Liver (tissue), 8 donors: ENCODE measurements at regions not wholly inside any gene's neighbourhood (a gene's known extent, or its start where the extent isn't known, plus 50 kb on each side); places are given as distances from the start of the nearest gene placed in this dataset.

Experiments used
- DNase-seq: peaks from one replicate; pipeline ENCODE4 v3.0.0-alpha.2; 2017; ENCODE audit warnings: low spot score
- H3K27ac ChIP-seq, 2 donors: one replicate each; pipeline ENCODE4 v1.7.0; 2013; ENCODE audit warnings: inconsistent platforms in 2 of 2, low read length in 2 of 2, control low read depth in 1 of 2, low read depth in 1 of 2, mild to moderate bottlenecking in 1 of 2
- H3K27me3 ChIP-seq, 4 donors: one replicate each; pipeline versions ENCODE4 v1.6.1 to v1.7.0; 2013; ENCODE audit warnings: low read length in 3 of 4, inconsistent platforms in 1 of 4, mild to moderate bottlenecking in 1 of 4, moderate library complexity in 1 of 4; ENCODE audit not compliant: control insufficient read depth in 4 of 4, insufficient read depth in 4 of 4
- H3K36me3 ChIP-seq, 4 donors: one replicate each; pipeline versions ENCODE4 v1.6.1 to v1.7.0; 2013; ENCODE audit warnings: low read length in 3 of 4, mild to moderate bottlenecking in 3 of 4, low read depth in 1 of 4, moderate library complexity in 1 of 4; ENCODE audit not compliant: control insufficient read depth in 4 of 4, insufficient read depth in 3 of 4
- H3K4me1 ChIP-seq, 4 donors: one replicate each; pipeline versions ENCODE4 v1.6.1 to v1.7.0; 2013; ENCODE audit warnings: low read length in 3 of 4, mild to moderate bottlenecking in 3 of 4, moderate library complexity in 1 of 4; ENCODE audit not compliant: control insufficient read depth in 4 of 4, insufficient read depth in 4 of 4
- H3K4me3 ChIP-seq, 3 donors: one replicate each; pipeline versions ENCODE4 v1.6.1 to v1.7.0; 2013; ENCODE audit warnings: low read length in 3 of 3, control low read depth in 1 of 3, low read depth in 1 of 3, mild to moderate bottlenecking in 1 of 3
- H3K9ac ChIP-seq, 2 donors: one replicate each; pipeline ENCODE4 v1.7.0; 2013; ENCODE audit warnings: low read length in 2 of 2, mild to moderate bottlenecking in 2 of 2, moderate library complexity in 2 of 2, control low read depth in 1 of 2, low read depth in 1 of 2
- H3K9me3 ChIP-seq, 4 donors: one replicate each; pipeline versions ENCODE4 v1.6.1 to v1.7.0; 2013; ENCODE audit warnings: low read length in 3 of 4; ENCODE audit not compliant: control insufficient read depth in 4 of 4
- ATF3 ChIP-seq: IDR thresholded peaks from 2 replicates; pipeline ENCODE4 v1.6.1; 2016; ENCODE audit warnings: antibody characterized with exemption
- CTCF ChIP-seq: fragments of 150-350 bp; IDR thresholded peaks from 2 replicates; pipeline ENCODE4 v1.5.1; 2017; ENCODE audit warnings: improper control_type of control experiment, low read depth, low read length; ENCODE audit not compliant: missing input control
- EGR1 ChIP-seq, 2 donors: IDR thresholded peaks; 2 replicates each; pipeline ENCODE4 v1.6.1; 2016 to 2018; ENCODE audit warnings: antibody characterized with exemption in 2 of 2, low read depth in 2 of 2
- FOXA1 ChIP-seq: IDR thresholded peaks from 2 replicates; pipeline ENCODE4 v1.6.1; 2016; ENCODE audit warnings: antibody characterized with exemption
- FOXA2 ChIP-seq: IDR thresholded peaks from 2 replicates; pipeline ENCODE4 v1.6.1; 2016; ENCODE audit warnings: antibody characterized with exemption
- GABPA ChIP-seq, 2 donors: IDR thresholded peaks in 1 of 2; conservative IDR thresholded peaks in 1 of 2; 2 replicates each; pipeline ENCODE4 v1.6.1; 2016; ENCODE audit warnings: antibody characterized with exemption in 2 of 2, mild to moderate bottlenecking in 1 of 2, moderate library complexity in 1 of 2
- HNF4A ChIP-seq, 2 donors: conservative IDR thresholded peaks; 2 replicates each; pipeline ENCODE4 v1.6.1; 2016; ENCODE audit warnings: antibody characterized with exemption in 2 of 2, mild to moderate bottlenecking in 2 of 2
- HNF4G ChIP-seq: IDR thresholded peaks from 2 replicates; pipeline ENCODE4 v1.6.1; 2016; ENCODE audit warnings: antibody characterized with exemption
- JUND ChIP-seq, 2 donors: IDR thresholded peaks; 2 replicates each; pipeline ENCODE4 v1.6.1; 2016; ENCODE audit warnings: antibody characterized with exemption in 2 of 2
- MAX ChIP-seq: IDR thresholded peaks from 2 replicates; pipeline ENCODE4 v1.6.1; 2016; ENCODE audit warnings: antibody characterized with exemption
- NR2F2 ChIP-seq: IDR thresholded peaks from 2 replicates; pipeline ENCODE4 v1.6.1; 2016; ENCODE audit warnings: antibody characterized with exemption
- RAD21 ChIP-seq, 2 donors: IDR thresholded peaks; 2 replicates each; pipeline ENCODE4 v1.6.1; 2016; ENCODE audit warnings: antibody characterized with exemption in 2 of 2, mild to moderate bottlenecking in 2 of 2
- REST ChIP-seq: IDR thresholded peaks from 2 replicates; pipeline ENCODE4 v1.6.1; 2016; ENCODE audit warnings: antibody characterized with exemption, mild to moderate bottlenecking
- RXRA ChIP-seq, 2 donors: IDR thresholded peaks; 2 replicates each; pipeline ENCODE4 v1.6.1; 2017 to 2018; ENCODE audit warnings: antibody characterized with exemption in 2 of 2, mild to moderate bottlenecking in 1 of 2
- SP1 ChIP-seq: IDR thresholded peaks from 2 replicates; pipeline ENCODE4 v1.6.1; 2018; ENCODE audit warnings: antibody characterized with exemption, mild to moderate bottlenecking
- TAF1 ChIP-seq: conservative IDR thresholded peaks from 2 replicates; pipeline ENCODE4 v1.6.1; 2016; ENCODE audit warnings: antibody characterized with exemption, mild to moderate bottlenecking
- YY1 ChIP-seq: IDR thresholded peaks from 2 replicates; pipeline ENCODE4 v1.6.1; 2016; ENCODE audit warnings: antibody characterized with exemption, mild to moderate bottlenecking
- ZBTB33 ChIP-seq: IDR thresholded peaks from 2 replicates; pipeline ENCODE4 v1.6.1; 2016; ENCODE audit warnings: antibody characterized with exemption
- WGBS: extraction: QIAGEN DNeasy Blood & Tissue Kit; methylation state at CpG from one replicate; pipeline ENCODE4 v1.1.7; 2013; 5-methylcytosine and 5-hydroxymethylcytosine counted together
- donor health status: healthy.
- donor health status: healthy.
- donor health status: healthy.
- donor health status: healthy.
- donor health status: healthy.

- WGBS: 60% methylated on average over 2 of the region's 2 CpGs
- no peak overlapping the region for H3K27ac ChIP-seq
- no peak overlapping the region for H3K9ac ChIP-seq
- no peak overlapping the region for H3K4me3 ChIP-seq
- H3K36me3 ChIP-seq: no peaks in the 10 kb centered on the region
- no peak for DNase-seq
- H3K9me3 ChIP-seq: no peaks in the 10 kb centered on the region
- TF ChIP-seq TAF1: no peak
- TF ChIP-seq GABPA (IDR thresholded peaks at IDR 0.05 in 1 of 2, conservative IDR thresholded peaks at IDR 0.05 in 1 of 2): no peak
- TF ChIP-seq YY1: no peak
- TF ChIP-seq JUND (IDR thresholded peaks at IDR 0.05): no peak
- TF ChIP-seq MAX: no peak
- TF ChIP-seq ZBTB33: no peak
- no peak for TF ChIP-seq SP1
- TF ChIP-seq RAD21 (IDR thresholded peaks at IDR 0.05): no peak
- no peak for TF ChIP-seq NR2F2
- TF ChIP-seq EGR1 (IDR thresholded peaks at IDR 0.05; ENCODE audit: low read depth in 2 of 2): no peak
- no peak for TF ChIP-seq FOXA2
- no peak for TF ChIP-seq FOXA1
- no peak for TF ChIP-seq ATF3
- TF ChIP-seq REST: no peak
- TF ChIP-seq CTCF: no peak
- TF ChIP-seq HNF4G: no peak
- TF ChIP-seq HNF4A (conservative IDR thresholded peaks at IDR 0.05): no peak
- no peak for TF ChIP-seq RXRA (IDR thresholded peaks at IDR 0.05)
- H3K27me3 ChIP-seq: no peaks in the 10 kb centered on the region
- H3K4me1 ChIP-seq: no peaks in the 10 kb centered on the region
These were observed 1259.8 kb downstream of the PCDH7 start for GRCh38 chr4:31979988-31980387.

- H3K9ac ChIP-seq: no peak overlapping the region
- H3K4me1 ChIP-seq: no peaks in the 10 kb centered on the region
- no peaks in the 10 kb centered on the region for H3K9me3 ChIP-seq
- no peak for DNase-seq
- no peaks in the 10 kb centered on the region for H3K27me3 ChIP-seq
- H3K36me3 ChIP-seq: no peaks in the 10 kb centered on the region
- H3K4me3 ChIP-seq: no peak overlapping the region
- no peak overlapping the region for H3K27ac ChIP-seq
- 89% methylated on average over 1 of the region's 1 CpG for WGBS
- TF ChIP-seq YY1 (no peak), ZBTB33 (no peak), SP1 (no peak), FOXA1 (no peak), ATF3 (no peak), HNF4G (no peak), MAX (no peak), TAF1 (no peak), JUND (IDR thresholded peaks at IDR 0.05) (no peak), EGR1 (IDR thresholded peaks at IDR 0.05; ENCODE audit: low read depth in 2 of 2) (no peak), CTCF (no peak), FOXA2 (no peak), RXRA (IDR thresholded peaks at IDR 0.05) (no peak), RAD21 (IDR thresholded peaks at IDR 0.05) (no peak), GABPA (IDR thresholded peaks at IDR 0.05 in 1 of 2, conservative IDR thresholded peaks at IDR 0.05 in 1 of 2) (no peak), NR2F2 (no peak)
These were observed 1263.1 kb downstream of the PCDH7 start for GRCh38 chr4:31983246-31983645.
